ENCODE measurements at regions not wholly inside any gene's neighbourhood (a gene's known extent, or its start where the extent isn't known, plus 50 kb on each side); places are given as distances from the start of the nearest gene placed in this dataset.

GRCh38 chr1:216820345-216820744 is 97.1 kb upstream of the ESRRG start:
- no peaks in the 10 kb centered on the region for H3K27me3 ChIP-seq
- H3K27ac ChIP-seq, result no peak overlapping the region
- no peak for TF ChIP-seq CTCF (IDR thresholded peaks at IDR 0.05; ENCODE audit: low read depth, low read length)
- no peak overlapping the region for H3K4me3 ChIP-seq
- no peak for DNase-seq (ENCODE audit: low read depth in 1 of 2, low spot score in 1 of 2)
- H3K9me3 ChIP-seq (ENCODE audit: low read depth), result no peaks in the 10 kb centered on the region
- H3K36me3 ChIP-seq, result no peaks in the 10 kb centered on the region
- peaks cover 16% of the 10 kb centered on the region for H3K4me1 ChIP-seq (ENCODE audit: low read depth)

- H3K27me3 ChIP-seq, result no peaks in the 10 kb centered on the region
- H3K4me3 ChIP-seq, result no peak overlapping the region
- H3K9me3 ChIP-seq (ENCODE audit: low read depth), result no peaks in the 10 kb centered on the region
- no peak overlapping the region for H3K27ac ChIP-seq
- H3K36me3 ChIP-seq, result no peaks in the 10 kb centered on the region
- TF ChIP-seq CTCF (IDR thresholded peaks at IDR 0.05; ENCODE audit: low read depth, low read length), result no peak
- peaks cover 31% of the 10 kb centered on the region for H3K4me1 ChIP-seq (ENCODE audit: low read depth)
- no peak for DNase-seq (ENCODE audit: low read depth in 1 of 2, low spot score in 1 of 2)
Measured at GRCh38 chr1:216818284-216818683, 95.1 kb upstream of the ESRRG start.

DNA sequence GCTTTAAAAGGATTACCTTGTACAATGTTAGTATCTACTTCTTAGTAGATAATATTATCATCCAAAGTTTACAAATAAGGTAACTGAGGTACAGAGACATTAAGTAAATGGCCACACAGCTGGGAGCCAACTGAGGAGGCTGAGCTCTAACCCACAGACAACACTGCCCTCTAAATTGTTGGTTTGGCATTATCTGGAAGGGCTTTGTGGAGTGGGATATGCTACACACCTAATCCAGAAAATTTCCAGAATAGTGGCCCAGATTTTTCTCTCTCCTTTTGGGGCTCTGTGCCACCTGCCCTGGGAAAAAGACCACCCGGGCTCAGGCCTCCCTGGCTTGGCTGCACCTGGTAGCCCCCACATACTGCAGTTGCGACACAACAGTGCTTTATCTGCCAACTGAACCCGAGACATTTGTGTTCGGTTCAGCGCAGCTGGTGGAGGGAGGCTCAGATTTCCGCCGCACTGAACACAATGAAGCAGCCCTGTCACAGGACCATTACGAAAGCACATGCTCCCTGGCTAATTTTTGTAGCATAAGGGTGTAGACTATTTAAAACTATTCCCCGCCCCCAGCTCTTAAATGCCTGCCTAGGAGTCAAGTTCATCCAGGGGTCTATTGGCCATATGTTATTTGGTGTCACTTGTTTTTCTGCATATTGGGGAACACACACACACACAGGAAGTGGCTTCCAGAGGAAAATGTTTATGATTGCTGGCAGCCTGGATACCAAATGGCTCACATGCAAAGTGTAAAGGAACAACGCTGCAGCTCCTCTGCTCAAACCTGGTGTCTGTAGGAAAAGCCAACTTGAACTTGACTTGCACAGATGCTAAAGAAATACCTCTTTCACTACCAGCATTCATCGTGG is 92.3 kb upstream of the ESRRG start:
- TF ChIP-seq CTCF (IDR thresholded peaks at IDR 0.05; ENCODE audit: low read depth, low read length), result no peak
- Histone ChIP-seq H3K9me3 (ENCODE audit: low read depth) (no peaks in the 10 kb centered on the region), H3K27me3 (no peaks in the 10 kb centered on the region), H3K36me3 (no peaks in the 10 kb centered on the region), H3K4me1 (ENCODE audit: low read depth) (peaks cover 27% of the 10 kb centered on the region), H3K27ac (peak overlapping the region; percentile 55), H3K4me3 (no peak overlapping the region)
- DNase-seq (ENCODE audit: low read depth in 1 of 2, low spot score in 1 of 2), result peak; percentile 26 to 41

- Histone ChIP-seq H3K4me1 (ENCODE audit: low read depth) (peaks cover 24% of the 10 kb centered on the region), H3K27me3 (no peaks in the 10 kb centered on the region), H3K36me3 (no peaks in the 10 kb centered on the region), H3K9me3 (ENCODE audit: low read depth) (no peaks in the 10 kb centered on the region), H3K27ac (no peak overlapping the region), H3K4me3 (no peak overlapping the region)
- TF ChIP-seq CTCF (IDR thresholded peaks at IDR 0.05; ENCODE audit: low read depth, low read length), result no peak
- no peak for DNase-seq (ENCODE audit: low read depth in 1 of 2, low spot score in 1 of 2)
Measured at GRCh38 chr1:216814576-216815259, 91.5 kb upstream of the ESRRG start.

DNA sequence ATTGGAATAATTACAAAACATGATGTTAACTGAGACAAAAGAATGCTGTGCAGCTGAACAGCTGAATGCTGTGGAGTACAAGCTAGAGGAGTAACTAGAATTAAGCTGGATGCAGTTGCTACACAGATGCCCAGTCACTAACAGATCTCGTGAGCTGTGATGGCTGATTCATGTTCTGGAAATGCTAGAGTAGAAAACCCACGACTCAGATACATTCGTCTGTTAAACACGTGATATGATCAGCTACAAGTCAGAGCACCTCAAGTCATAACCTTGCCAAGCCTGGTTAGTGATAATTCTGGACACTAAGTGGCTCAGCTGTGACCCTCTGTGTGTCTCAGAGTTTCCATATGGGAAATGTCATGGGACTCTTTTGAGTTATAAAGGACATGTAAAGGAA is 89.7 kb upstream of the ESRRG start:
- Histone ChIP-seq H3K27ac (no peak overlapping the region), H3K4me1 (ENCODE audit: low read depth) (peaks cover 24% of the 10 kb centered on the region), H3K9me3 (ENCODE audit: low read depth) (no peaks in the 10 kb centered on the region), H3K27me3 (no peaks in the 10 kb centered on the region), H3K4me3 (no peak overlapping the region), H3K36me3 (no peaks in the 10 kb centered on the region)
- no peak for DNase-seq (ENCODE audit: low read depth in 1 of 2, low spot score in 1 of 2)
- TF ChIP-seq CTCF (IDR thresholded peaks at IDR 0.05; ENCODE audit: low read depth, low read length), result no peak

Measured in cardiac muscle cell (in vitro differentiated cells and primary cell).